ENCODE measurements at regions not wholly inside any gene's neighbourhood (a gene's known extent, or its start where the extent isn't known, plus 50 kb on each side); places are given as distances from the start of the nearest gene placed in this dataset.
"Not testable (repeated sequence)": the region's sequence is repeated elsewhere in the genome, so short reads cannot be mapped to it uniquely, and the experiment has no call there.

DNA sequence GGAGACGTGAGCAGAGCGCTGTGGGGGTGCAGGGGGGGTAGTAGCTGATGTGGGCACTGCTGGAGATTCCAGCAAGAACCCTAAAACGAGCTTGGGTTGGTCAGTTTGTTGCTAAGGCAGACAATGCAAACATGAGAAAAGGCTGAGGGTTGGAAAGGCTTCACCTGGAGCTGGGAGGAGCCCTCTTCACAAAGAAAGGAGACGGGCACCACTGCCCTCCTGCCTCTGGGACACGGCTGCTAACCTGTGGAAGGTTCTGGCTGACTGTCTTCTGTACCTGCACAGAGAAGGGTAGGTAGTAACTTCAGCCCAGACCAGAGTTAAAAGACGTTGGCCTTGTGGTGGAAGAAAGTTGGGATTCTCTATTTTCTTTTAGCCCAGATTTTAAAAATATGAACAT lies 108.7 kb downstream of the SUCLA2 start:
- DNase-seq, result no peak

DNA sequence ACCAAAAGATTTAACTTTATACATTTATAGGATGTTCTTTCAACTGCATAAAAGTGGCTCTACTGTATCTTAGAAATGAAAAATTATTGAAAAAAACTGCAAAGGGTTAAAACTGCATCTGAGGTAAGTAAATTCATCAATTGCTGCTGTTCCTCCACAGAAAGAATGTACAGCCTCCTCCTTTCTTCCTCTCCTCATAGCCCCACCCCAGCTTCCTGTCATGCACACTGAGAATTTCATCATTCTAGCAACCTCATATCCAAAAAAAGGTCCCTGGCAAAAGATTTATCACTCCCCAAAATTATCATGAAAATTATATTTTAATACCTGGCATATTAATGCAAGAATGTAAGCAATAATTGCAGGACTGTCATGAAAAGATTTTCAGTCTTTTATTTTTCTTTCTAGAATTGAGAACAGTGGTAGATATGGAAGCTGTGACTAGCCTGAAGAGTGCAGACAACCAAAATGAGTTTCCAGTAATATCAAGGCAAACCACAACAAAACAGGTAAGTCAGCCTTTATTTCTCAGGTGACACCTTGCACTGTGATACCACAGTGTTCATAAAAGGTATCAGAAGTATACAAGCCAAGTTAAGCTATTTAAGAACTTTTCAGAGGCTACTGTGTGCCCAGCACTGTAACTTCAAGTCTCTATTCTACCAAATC lies 110.8 kb downstream of the SUCLA2 start:
- DNase-seq, result no peak

DNA sequence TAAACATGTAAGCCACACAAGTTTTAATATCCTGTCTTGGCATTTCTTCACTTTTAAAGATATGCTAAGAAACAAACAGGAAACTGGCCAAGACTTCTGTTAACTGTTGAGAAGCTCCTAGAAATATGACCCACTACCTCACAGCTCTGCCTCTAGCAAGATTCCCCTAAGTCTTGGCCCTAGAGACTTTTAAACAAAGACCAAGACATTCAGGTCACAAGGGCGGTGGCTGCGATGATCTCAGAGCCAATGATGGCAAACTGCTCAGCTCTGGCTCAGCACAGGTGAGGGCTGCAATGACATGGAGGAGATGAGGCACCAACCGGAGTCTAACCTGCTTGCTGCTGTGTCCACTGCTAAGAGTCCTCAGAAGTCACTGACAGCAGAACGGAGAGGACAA lies 114.8 kb downstream of the SUCLA2 start:
- no peak for DNase-seq

DNA sequence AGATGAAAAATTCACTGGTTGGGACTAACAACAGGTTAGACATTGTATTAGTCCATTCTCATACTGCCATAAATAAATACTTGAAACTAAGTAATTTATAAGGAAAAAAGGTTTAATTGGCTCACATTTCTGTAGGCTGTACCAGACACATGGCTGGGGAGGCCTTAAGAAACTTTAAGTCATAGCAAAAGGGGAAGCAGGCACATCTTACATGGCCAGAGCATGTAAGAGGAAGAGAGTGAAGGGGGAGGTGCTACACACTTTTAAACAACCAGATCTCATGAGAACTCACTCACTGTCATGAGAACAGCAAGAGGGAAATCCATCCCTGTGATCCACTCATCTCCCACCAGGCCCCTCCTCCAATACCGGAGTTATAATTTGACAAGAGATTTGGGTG lies 125.9 kb downstream of the SUCLA2 start:
- no peak for DNase-seq

DNA sequence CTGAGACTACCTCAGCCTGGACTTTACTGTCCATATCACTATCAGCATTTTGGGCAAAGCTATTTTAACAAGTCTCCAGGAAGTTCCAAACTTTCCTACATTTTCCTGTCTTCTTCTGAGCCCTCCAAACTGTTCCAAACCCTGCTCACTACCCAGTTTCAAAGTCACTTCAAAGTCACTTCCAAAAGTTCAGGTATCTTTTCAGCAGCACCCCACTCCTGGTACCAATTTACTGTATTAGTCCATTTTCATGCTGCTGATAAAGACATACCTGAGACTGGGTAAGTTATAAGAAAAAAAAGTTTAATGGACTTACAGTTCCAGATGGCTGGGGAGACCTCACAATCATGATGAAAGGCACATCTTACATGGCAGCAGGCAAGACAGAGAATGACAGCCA lies 127.1 kb downstream of the SUCLA2 start:
- not testable (repeated sequence) for DNase-seq

DNA sequence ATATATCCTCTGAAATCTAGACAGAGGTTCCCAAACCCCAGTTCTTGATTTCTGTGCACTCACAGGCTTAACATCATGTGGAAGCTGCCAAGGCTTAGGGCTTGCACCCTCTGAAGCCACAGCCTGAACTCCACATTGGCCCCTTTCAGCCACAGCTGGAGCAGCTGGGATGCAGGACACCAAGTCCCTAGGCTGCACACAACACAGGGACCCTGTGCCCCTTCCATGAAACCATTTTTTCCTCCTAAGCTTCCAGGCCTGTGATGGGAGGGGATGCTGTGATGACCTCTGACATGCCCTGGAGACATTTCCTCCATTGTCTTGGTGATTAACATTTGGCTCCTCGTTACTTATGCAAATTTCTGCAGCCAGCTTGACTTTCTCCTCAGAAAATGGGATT lies 127.8 kb downstream of the SUCLA2 start:
- DNase-seq, result not testable (repeated sequence)

DNA sequence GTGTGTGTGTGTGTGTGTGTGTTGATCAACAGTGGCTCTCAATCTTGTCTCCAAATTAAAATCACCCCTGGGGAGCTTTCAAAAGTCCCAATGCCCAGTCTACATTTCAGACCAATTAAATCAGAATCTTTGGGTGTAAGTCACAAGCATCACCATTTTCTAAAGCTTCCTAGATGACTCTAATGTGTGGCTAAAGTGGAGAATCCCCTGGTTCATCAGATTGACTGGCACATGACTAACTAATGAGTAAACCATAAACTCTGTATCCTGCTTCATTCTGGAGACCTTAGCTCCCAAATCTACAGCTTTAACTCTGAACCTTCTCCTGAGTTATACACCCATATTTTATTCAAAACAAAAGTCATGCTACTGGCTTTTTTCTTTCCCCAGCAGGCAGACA lies 131.3 kb downstream of the SUCLA2 start:
- no peak for DNase-seq

DNA sequence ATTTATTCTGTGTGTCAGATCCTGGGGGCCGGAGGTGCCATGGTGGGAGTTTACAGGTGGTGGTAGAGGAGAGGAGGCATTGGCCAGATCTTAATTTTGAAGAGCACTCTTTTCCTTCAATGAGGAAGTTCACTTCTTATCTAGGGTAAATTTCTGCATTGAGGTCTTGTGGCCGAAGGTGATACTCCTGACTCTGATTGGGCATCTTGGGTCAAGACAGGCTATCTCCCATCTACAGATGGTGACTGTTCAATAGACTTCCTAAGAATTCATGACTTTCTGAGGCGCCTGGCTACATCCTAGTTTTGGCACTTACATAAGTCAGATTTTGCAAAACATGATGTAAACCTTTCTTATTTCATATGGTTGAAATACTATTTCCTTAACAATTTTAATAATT lies 135.2 kb downstream of the SUCLA2 start:
- no peak for DNase-seq

DNA sequence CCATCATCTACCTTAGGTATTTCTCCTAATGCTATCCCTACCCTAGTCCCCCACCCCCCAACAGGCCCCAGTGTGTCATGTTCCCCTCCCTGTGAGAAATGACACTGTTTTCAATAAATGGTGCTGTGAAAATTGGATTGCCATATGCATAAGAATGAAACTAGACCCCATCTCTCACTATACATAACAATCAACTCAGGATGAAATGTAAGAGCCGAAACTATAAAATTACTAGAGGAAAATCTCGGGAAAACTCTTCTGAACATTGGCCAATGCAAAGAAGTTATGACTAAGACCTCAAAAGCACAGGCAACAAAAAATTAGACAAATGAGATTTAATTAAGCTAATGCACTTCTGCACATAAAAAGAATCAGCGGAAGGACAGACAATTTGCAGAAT lies 138.2 kb downstream of the SUCLA2 start:
- no peak for DNase-seq

DNA sequence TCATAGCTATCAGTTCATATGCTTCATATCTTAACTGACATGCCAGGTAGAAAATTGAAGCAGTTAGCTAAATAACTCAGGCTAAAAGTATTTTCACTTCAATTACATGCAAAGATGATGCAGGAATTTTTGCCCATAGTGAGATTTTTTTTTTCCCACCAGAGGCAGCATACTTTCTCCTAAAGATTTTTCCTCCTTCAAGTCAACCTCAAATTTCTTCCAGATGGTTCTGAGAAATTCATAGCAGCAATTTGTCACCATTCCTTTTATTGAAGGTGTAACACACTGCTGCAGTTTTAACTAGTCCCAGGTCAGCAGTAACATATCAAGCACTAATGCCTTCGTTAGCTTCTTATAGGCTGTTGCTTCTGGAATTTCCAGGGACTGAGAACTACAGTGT lies 141.9 kb downstream of the SUCLA2 start:
- DNase-seq, result no peak

DNA sequence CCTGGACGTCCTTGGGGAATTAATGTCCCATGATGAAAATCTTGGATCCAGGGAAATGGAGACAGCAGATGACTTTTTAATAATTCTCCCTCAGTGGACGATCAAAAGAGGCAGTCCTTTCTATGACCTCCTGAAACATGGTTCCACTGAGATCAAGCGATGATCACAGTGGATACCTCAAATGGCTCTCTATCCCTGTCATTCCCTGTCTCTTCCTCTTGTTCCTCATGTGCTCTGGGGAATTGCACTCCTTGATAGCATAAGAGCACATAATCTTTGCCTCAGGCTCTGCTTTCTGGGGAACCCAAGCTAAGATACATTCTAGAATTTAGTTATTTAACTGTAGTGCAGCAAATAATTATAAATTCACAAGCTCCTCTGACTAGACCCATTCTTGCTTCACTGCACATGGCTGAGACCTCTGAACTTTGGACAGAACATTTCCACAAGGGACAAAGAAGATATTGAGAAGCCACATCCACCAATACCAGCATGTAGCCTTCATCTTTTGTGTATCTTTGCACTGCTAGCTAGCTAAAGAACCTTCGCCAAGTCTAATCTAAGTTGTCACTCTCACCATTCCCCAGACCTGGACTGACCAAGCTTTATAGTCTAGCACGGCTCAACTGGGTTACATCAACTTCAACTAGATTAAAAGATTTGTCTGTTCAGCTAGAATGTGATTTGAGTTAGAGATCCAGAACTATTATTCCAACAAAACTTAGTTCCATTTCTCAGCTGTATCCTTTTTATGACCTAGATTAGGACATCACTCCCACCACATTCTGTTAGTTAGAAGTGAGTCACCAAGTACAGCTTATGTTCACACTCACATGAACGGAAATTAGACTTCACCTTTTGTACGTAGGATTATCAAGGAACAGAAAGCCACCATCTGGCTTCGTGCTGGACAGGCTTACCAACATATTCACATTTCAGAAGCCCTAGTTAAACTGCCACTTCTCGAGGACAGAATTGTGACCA lies 142.7 kb downstream of the SUCLA2 start:
- DNase-seq, result no peak

DNA sequence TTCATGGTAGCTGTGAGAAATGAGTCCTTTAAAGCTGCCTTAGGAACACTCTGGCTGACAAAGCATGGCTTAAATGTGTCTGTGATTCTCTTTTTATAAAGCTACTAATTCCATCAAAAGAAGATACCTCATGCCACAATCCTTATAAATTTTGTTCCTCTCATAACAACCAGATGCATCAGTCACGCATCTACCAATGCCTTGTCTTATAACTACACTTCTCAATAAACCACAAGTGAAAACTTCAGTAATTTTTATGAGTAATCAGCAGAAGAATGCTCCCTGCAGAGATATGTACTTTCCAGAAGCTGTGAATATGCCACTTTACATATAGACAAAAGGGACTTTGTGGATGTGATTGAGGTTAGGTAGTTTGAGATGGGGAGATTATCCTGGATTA lies 147.8 kb downstream of the SUCLA2 start:
- no peak for DNase-seq

DNA sequence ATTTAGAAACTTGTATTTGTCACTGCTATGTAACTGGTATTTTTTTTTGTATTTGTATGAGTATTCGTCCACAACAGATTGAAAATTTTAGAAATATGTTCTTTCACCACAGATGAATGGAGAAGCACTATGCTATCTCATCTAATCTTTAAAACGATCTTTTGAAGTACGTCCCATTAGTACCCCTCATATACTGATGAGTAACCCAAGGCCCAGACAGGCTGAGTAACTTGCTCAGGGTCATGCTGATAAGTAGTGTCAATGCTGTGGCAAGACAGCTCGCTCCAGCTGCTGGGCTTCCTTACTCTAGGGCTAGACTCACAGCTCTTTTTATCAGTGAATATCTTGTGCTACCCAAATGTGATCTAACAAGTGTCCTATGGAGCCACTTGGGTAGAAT lies 154.2 kb downstream of the SUCLA2 start:
- DNase-seq, result no peak

DNA sequence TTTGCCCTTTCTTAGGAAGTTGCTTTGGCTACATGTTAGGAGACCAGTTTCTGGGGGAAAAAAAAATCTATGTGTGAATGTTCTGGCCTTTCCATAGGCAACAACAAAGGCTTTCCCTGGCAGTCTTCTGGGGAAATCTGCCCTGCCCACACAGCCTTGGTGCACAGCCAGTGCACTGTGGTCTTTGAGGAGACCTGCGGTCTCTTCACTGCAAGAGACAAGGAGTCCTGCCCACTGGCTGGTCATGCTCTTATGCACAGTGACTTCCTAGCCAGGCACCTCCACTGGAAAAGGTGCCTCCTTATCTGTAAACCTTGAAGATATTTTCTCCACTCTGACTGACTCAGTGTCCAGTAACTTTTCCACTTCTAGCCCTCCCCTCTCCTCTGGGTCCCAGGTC lies 155.1 kb downstream of the SUCLA2 start:
- no peak for DNase-seq

DNA sequence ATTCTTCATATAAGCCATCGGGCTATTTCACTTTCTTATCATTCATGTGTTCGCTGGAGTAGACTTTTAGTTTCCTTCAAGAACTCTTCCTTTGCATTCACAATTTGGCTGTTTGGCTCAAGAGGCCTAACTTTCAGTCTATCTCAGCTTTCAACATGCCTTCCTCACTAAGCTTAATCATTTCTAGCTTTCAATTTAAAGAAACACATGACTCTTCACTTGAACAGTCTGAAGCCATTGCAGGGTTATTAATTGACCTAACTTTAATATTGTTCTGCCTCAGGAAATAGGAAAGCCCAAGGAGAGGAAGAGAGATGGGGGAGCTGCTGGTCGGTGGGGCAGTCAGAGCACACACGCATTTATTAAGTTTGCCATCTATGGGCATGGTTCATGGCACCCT lies 158.1 kb downstream of the SUCLA2 start:
- DNase-seq, result no peak

DNA sequence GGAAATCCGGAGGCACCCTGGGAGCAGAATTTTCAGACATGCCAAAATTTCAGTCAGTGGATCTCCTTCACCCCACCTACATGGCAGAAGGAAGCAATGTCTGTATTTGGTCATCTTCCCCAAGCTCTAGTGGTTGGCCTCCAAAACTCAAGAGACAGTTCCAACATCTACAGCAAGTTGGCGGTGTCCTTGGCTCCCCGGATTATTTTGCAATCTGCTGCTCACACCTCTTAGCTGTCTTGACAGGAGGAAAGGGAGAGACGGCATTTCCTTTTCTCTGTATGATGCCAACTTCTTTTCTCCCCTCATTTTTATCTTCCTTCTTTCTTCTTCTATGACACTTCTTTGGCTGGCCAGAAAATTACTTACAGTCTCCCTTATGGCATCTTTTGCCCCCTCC lies 159.9 kb downstream of the SUCLA2 start:
- no peak for DNase-seq

DNA sequence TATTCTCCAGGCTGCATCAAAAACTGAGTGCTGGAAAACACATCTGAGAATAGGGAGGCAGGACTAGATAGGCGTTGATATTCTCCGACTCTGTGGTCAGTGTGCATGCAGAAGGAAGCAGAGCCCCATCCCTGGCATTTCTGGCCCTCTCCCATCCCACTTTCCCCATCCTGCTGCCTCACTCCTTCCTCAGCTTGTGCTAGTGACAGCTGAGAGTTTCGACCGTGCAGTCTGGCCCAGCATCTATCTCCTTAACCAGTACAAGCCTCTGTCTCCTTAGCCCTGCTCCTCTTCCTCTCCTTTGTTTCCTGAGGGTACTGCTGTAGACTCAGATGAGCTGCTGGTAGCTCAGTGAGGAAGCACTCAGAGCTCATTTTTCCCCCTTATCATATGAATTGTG lies 163.2 kb downstream of the SUCLA2 start:
- no peak for DNase-seq

DNA sequence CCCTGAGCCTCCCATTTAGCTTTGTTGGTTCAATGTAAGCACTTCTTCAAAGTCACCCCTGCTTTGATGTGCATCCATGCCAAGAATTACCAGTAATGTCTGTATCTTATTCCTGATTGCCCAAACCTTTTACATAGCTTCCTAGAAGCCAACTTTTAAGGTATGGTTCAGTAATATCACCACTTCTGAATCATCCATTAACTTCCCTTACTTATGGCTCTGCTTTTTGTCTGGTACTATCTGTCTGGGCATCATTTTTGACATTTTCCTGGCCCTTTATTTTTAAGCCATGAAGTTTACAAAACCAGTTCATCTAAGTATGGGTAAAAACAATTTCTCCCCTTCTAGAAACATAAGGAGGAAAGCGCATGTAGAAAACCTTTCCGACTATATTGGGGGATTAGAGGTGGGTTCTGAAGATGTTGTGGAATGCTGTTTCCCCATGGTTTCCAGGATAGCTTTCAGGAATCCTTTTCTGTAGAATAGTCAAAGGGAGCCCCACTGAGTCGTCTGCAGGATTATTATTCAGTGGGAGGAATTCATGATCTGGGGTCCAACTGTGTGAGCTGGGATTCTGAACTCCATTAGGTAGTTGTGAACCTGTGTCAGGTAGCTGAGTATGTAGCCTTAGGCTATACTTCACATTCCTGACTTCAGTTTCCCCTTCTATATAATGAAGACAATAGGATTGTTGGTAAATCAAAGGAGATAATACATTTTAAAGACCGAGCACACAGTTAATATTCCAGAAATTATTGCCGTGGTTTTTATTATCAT lies 163.8 kb downstream of the SUCLA2 start:
- no peak for DNase-seq

DNA sequence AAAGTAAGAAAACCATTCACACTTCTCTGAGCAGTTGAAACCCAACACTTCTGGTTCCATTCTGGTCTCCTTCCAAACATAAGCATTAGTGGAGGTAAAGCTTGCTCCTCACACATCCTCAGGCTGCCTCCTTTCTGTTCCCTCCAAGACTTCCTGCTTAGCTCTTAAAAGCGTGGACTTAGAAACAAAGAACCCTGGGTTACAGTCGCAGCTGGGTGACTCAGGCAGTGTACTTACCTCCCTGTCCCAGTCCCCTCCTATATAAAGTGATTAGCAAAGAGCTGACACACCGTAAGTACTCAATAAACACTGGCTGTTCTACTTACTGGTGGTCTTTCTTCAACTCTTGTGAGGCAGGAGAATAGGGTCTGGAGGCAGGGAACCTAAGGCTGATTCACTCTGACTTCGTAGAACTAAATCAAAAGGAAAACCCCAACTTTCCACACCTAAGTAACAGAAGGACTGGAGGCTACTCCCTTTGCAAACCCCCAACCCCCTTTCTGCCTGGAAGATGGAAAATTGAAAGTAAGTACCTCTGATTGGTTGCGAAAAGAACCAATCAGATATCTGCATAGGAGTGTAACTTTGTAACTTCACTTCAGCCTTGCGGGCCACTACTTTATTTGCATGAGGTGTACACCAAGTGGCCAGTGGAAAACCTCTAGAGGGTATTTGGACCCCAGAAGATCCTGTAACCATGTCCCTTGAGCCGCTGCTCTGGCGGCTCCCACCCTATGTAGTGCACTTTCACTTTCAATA lies 165.4 kb downstream of the SUCLA2 start:
- DNase-seq, result no peak

DNA sequence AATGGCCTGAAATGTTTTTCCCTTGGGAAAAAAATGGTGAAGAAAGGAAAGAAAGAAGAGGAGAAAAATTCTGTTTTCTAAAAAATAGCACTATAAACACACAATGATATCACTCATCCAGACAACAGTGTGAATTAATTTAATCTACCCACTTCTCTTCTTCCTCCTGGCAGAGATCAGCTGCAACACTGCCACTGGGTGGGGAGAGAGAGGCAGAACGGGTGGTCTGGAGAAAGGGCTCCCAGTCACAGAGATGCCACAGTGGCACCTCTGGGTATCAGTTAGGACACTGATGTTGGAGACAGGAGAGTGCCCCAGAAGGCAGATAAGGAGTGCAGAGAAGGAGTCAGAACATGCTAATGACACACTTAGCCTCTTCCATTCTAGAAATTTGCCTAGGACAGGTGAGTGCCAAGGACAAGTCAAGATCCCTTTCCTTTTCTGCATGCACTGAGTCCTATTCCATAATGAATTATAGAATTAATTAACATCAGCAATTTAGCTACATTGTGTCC lies 168.6 kb downstream of the SUCLA2 start:
- no peak for DNase-seq

DNA sequence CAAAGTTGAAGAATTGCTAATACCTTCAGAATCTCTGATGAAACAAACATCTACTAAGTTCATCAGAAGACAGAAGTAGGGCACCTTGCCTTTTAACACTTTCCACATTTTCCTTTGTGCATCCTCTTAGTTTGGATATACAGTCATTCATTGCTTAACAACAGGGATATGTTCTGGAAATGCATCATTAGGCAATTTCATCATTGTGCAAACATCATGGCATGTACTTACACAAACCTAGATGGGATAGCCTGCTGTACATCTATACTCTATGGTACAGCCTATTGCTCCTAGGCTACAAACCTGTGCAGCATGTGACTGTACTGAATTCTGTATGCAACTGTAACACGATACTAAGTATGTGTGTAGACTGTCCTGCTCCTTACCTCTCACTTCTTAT lies 169.8 kb downstream of the SUCLA2 start:
- no peak for DNase-seq

DNA sequence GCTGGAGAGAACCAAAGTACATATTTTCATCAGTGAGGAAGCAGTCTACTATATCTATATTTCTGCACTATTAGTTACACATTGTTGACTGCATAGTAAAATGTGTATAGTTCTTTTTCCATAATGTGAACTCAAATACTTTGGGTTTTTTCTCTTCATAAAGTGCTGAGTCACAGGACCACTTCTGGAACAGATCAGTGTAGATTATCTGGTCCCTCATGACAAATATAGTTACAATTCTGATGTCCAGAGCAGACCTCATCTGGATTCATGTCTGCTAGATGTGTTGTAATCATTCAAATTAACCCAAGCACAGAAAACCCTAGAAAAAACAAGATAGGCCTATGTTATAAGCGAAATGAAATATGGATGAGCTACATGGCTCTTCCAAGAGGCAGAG lies 171.4 kb downstream of the SUCLA2 start:
- DNase-seq, result no peak

DNA sequence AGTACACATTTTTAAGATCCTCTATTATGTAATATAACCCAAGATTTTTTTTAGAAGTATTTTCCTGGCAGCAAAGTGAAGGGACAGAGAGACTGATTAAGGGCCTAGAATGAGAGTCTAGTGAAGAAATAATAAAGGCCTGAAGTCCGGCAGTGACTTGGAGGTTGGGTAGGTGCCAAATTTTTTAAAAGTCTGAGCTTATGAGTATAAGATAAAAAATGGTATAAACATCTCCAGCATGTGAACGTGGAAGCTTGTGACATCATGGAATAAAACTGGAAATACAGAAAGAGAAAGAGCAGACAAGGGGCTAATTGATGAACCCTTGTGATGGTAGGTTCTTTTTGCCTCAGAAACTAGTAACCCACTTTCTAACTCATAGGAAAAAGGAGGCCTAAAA lies 174.6 kb downstream of the SUCLA2 start:
- DNase-seq, result no peak

Measured in retina (tissue), 1 donor.